Keratinocyte (primary cell): ENCODE measurements at regions not wholly inside any gene's neighbourhood (a gene's known extent, or its start where the extent isn't known, plus 50 kb on each side); places are given as distances from the start of the nearest gene placed in this dataset.
"Not testable (repeated sequence)": the region's sequence is repeated elsewhere in the genome, so short reads cannot be mapped to it uniquely, and the experiment has no call there.

Experiments used
- DNase-seq: peaks from one replicate; pipeline ENCODE4 v3.0.0-alpha.2; 2011; ENCODE audit warnings: low read depth, missing footprints, low spot score
- FAIRE-seq: peaks from 2 replicates; lab custom pipeline; 2011; peaks lifted over from hg19 to GRCh38; lab: Jason Lieb, UNC
- H2AFZ ChIP-seq: 2 replicates; pipeline ENCODE4 v1.6.0; 2012; ENCODE audit warnings: low read length, control low read depth, inconsistent platforms; ENCODE audit not compliant: control insufficient read depth
- H3K27ac ChIP-seq: 2 replicates; pipeline ENCODE4 v1.5.1; 2011; ENCODE audit warnings: low read length; ENCODE audit not compliant: control insufficient read depth, insufficient read depth
- H3K27me3 ChIP-seq: 3 replicates; pipeline ENCODE4 v1.6.0; 2011; ENCODE audit warnings: low read length; ENCODE audit not compliant: control insufficient read depth, insufficient read depth; ENCODE audit errors: extremely low read depth
- H3K36me3 ChIP-seq, 2 experiments: 2 replicates in 1 of 2; 3 replicates in 1 of 2; pipeline ENCODE4 v1.5.1; 2011; ENCODE audit warnings: low read length in 2 of 2, mild to moderate bottlenecking in 1 of 2; ENCODE audit not compliant: control insufficient read depth in 2 of 2, insufficient read depth in 2 of 2; ENCODE audit errors: extremely low read depth in 1 of 2
- H3K4me1 ChIP-seq: 3 replicates; pipeline ENCODE4 v1.5.1; 2011; ENCODE audit warnings: low read length; ENCODE audit not compliant: control insufficient read depth, insufficient read depth; ENCODE audit errors: extremely low read depth
- H3K4me2 ChIP-seq: 3 replicates; pipeline ENCODE4 v1.6.0; 2011; ENCODE audit warnings: low read depth, low read length; ENCODE audit not compliant: control insufficient read depth, insufficient read depth; ENCODE audit errors: extremely low read depth
- H3K4me3 ChIP-seq, 3 experiments: fragments of 200-600 bp in 1 of 3; sonication (generic) in 1 of 3; 2 replicates in 2 of 3; 3 replicates in 1 of 3; pipeline ENCODE4 v1.5.1; 2011 to 2016; ENCODE audit warnings: low read length in 3 of 3, mild to moderate bottlenecking in 3 of 3, control low read depth in 2 of 3, inconsistent platforms in 1 of 3, low read depth in 1 of 3, mixed read lengths in 1 of 3, mixed run types in 1 of 3, moderate library complexity in 1 of 3; ENCODE audit not compliant: control insufficient read depth in 2 of 3, insufficient read depth in 2 of 3; ENCODE audit errors: extremely low read depth in 1 of 3
- H3K79me2 ChIP-seq: 2 replicates; pipeline ENCODE4 v1.6.0; 2012; ENCODE audit warnings: low read length; ENCODE audit not compliant: control insufficient read depth, insufficient read depth
- H3K9ac ChIP-seq: 3 replicates; pipeline ENCODE4 v1.6.0; 2011; ENCODE audit warnings: low read length; ENCODE audit not compliant: control insufficient read depth, insufficient read depth; ENCODE audit errors: extremely low read depth
- H3K9me1 ChIP-seq: 3 replicates; pipeline ENCODE4 v1.6.0; 2011; ENCODE audit warnings: low read length; ENCODE audit not compliant: control insufficient read depth, insufficient read depth; ENCODE audit errors: extremely low read depth
- H3K9me3 ChIP-seq: 2 replicates; pipeline ENCODE4 v1.5.1; 2012; ENCODE audit warnings: low read depth, low read length; ENCODE audit not compliant: control insufficient read depth
- H4K20me1 ChIP-seq: 3 replicates; pipeline ENCODE4 v1.6.0; 2011; ENCODE audit warnings: low read length; ENCODE audit not compliant: control insufficient read depth, insufficient read depth; ENCODE audit errors: extremely low read depth
- dilution Hi-C: fragments of 300-500 bp; cut with MboI; formaldehyde crosslinking; loops from one replicate; pipeline ENCODE4 v1.7.0; 2020; ENCODE audit warnings: low sequenced_read_pairs; ENCODE audit not compliant: extremely low pct_ligation_motif_present

DNA sequence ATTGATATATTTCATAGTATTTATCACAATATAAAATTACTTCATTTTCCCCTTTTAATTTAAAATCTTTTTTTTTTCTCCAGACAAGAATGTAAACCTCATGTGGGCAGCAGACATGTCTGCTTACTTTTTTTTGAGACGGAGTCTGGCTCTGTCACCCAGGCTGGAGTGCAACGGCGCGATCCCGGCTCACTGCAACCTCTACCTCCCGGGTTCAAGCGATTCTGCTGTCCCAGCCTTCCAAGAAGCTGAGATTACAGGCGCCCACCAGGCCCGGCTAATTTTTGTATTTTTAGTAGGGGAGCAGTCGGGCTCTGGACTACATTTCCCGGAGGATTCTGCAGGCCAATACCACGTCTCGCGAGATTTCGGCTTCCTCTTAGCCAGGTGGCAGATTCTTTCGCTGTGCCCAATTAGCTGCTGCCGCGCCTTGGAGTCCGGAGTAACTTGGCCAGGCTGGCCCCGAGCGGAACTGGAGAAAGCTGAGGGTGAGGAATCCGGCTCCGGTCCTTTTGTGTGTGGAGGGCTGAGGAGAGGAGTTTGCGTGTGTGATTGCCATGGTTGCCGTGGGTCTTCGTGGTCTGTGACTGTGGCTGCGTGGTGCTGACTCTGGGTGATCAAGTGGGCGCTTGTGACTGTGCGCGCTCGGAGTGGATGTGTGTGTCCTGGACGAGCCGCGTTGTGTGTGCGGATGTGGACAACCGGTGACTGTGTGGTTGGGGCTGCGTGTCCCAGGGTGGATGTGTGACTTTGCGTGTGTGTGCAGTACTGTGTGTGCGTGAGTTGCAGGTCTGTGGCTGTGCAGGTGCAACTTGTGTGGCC is 313.0 kb upstream of the ZNF337 start:
- Histone ChIP-seq H3K27ac (peak overlapping the region; percentile 36), H3K4me3 (peak overlapping the region; percentile 62 to 70 (median 65)), H3K4me2 (peak overlapping the region; percentile 58), H2AFZ (peak overlapping the region; percentile 89), H3K9ac (peak overlapping the region; percentile 77)
- FAIRE-seq, H3K9me1 ChIP-seq, dilution Hi-C loops, H3K27me3 ChIP-seq, H4K20me1 ChIP-seq, H3K4me1 ChIP-seq, H3K9me3 ChIP-seq, H3K36me3 ChIP-seq, H3K79me2 ChIP-seq: not testable (repeated sequence)
- DNase-seq, result peak; percentile 23

- H3K4me3 ChIP-seq, H4K20me1 ChIP-seq, DNase-seq, H3K9ac ChIP-seq, H3K36me3 ChIP-seq, dilution Hi-C loops, H3K9me3 ChIP-seq, H3K9me1 ChIP-seq, H2AFZ ChIP-seq, H3K27me3 ChIP-seq, H3K27ac ChIP-seq, FAIRE-seq, H3K4me2 ChIP-seq, H3K79me2 ChIP-seq, H3K4me1 ChIP-seq: not testable (repeated sequence)
Measured at GRCh38 chr20:26008026-26008425, 311.4 kb upstream of the ZNF337 start.

DNA sequence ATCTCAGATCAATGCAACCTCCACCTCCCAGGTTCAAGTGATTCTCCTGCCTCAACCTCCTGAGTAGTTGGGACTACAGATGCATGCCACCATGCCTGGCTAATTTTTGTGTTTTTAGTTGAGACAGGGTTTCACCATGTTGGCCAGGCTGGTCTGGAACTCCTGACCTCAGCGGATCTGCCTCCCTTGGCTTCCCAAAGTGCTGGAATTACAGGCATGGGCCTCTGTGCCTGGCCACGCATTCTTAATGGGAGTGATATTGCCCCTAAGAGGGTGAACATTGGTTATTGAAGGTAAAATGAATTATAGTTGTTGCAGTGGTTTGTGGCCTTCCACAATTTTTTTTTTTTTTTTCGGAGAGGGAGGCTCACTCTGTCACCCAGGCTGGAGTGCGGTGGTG is 309.5 kb upstream of the ZNF337 start:
- H3K4me1 ChIP-seq, H3K9me3 ChIP-seq, dilution Hi-C loops, H3K27ac ChIP-seq, DNase-seq, H3K27me3 ChIP-seq, H3K9me1 ChIP-seq, H3K36me3 ChIP-seq, H4K20me1 ChIP-seq, H3K9ac ChIP-seq, H3K79me2 ChIP-seq, H3K4me2 ChIP-seq, H3K4me3 ChIP-seq, FAIRE-seq, H2AFZ ChIP-seq: not testable (repeated sequence)

DNA sequence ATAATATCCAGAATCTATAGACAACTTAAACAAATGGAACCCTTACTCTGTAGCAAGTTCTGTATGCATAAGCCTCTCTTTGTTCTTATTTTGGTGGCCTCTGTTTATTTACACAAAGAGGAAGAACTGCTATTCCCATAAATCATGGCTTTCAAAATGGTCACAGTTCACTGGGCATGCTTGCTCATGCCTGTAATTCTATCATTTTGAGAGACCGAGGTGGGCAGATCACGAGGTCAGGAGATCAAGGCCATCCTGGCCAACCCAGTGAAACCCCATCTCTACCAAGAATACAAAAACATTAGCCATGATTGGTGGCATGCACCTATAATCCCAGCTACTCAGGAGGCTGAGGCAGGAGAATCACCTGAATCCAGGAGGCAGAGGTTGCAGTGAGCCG is 307.3 kb upstream of the ZNF337 start:
- H3K9me1 ChIP-seq, H3K9ac ChIP-seq, H3K36me3 ChIP-seq: not testable (repeated sequence)

DNA sequence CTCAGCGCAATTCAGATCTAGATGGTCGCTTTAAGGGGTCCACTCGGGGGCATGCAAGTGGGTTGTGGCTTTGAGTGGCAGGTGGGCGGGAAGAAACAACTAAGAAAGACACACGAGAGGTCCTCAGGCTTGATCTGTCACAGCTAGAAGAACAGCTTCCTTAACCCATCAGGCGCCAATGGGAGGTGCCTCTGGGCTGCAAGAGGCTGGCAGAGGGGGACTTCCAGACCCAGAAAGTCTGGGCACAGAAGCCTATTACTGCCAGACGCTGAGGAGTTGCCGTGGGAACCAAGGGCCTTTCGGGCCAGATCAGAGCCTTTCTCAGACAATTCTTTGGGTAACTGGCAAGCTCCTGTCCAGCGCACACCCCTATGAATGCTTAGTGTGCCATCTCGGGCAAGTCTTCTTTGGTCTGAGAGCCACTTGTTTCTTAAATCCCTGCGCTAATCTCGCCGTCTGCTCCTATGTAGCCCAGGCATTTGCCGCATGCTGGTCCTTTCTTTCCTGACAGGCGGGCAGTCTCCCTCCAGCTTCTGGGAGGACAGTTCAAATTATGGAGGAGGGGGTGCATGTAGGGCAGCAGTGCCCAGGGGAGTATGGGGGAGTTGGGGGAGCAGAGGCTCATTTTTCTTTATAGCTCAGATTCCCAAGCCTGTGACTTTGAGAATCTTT is 300.9 kb upstream of the ZNF337 start:
- dilution Hi-C loops, result not testable (repeated sequence)

More for the DNA sequence above, 307.3 kb upstream of the ZNF337 start:
- H3K4me1 ChIP-seq, H3K27ac ChIP-seq, H3K4me2 ChIP-seq, H2AFZ ChIP-seq, FAIRE-seq, H3K4me3 ChIP-seq, dilution Hi-C loops, H4K20me1 ChIP-seq, H3K79me2 ChIP-seq, DNase-seq, H3K9me3 ChIP-seq, H3K27me3 ChIP-seq: not testable (repeated sequence)

More for the DNA sequence above, 300.9 kb upstream of the ZNF337 start:
- H3K79me2 ChIP-seq, H3K36me3 ChIP-seq, H3K4me2 ChIP-seq, H3K9me1 ChIP-seq, H4K20me1 ChIP-seq, H3K4me3 ChIP-seq, H2AFZ ChIP-seq, FAIRE-seq, H3K9me3 ChIP-seq, H3K9ac ChIP-seq, H3K27me3 ChIP-seq, H3K4me1 ChIP-seq, DNase-seq, H3K27ac ChIP-seq: not testable (repeated sequence)
